ENCODE measurements at regions not wholly inside any gene's neighbourhood (a gene's known extent, or its start where the extent isn't known, plus 50 kb on each side); places are given as distances from the start of the nearest gene placed in this dataset.

GRCh38 chr12:60263836-60264493 is 668.1 kb downstream of the SLC16A7 start:
- no peak for TF ChIP-seq CTCF (IDR thresholded peaks at IDR 0.05; ENCODE audit: low read depth, low read length, missing control alignments)
- no peak overlapping the region for H3K4me3 ChIP-seq (replicated peaks; ENCODE audit: low read depth, low read length)
- no peak for DNase-seq (ENCODE audit: extremely low read depth, low read depth)

GRCh38 chr12:60265741-60266140 is 669.9 kb downstream of the SLC16A7 start:
- no peak for TF ChIP-seq CTCF (IDR thresholded peaks at IDR 0.05; ENCODE audit: low read depth, low read length, missing control alignments)
- DNase-seq (ENCODE audit: extremely low read depth, low read depth), result no peak
- H3K4me3 ChIP-seq (replicated peaks; ENCODE audit: low read depth, low read length), result no peak overlapping the region

GRCh38 chr12:60266381-60266852 is 670.6 kb downstream of the SLC16A7 start:
- H3K4me3 ChIP-seq (replicated peaks; ENCODE audit: low read depth, low read length), result no peak overlapping the region
- DNase-seq (ENCODE audit: extremely low read depth, low read depth), result no peak
- TF ChIP-seq CTCF (IDR thresholded peaks at IDR 0.05; ENCODE audit: low read depth, low read length, missing control alignments), result no peak

- DNase-seq (ENCODE audit: extremely low read depth, low read depth), result no peak
- TF ChIP-seq CTCF (IDR thresholded peaks at IDR 0.05; ENCODE audit: low read depth, low read length, missing control alignments), result no peak
Measured at GRCh38 chr12:60269611-60270269, 673.9 kb downstream of the SLC16A7 start.

GRCh38 chr12:60271816-60272215 is 676.0 kb downstream of the SLC16A7 start:
- no peak for DNase-seq (ENCODE audit: extremely low read depth, low read depth)
- H3K4me3 ChIP-seq (replicated peaks; ENCODE audit: low read depth, low read length), result no peak overlapping the region
- no peak for TF ChIP-seq CTCF (IDR thresholded peaks at IDR 0.05; ENCODE audit: low read depth, low read length, missing control alignments)

More at GRCh38 chr12:60269611-60270269, 673.9 kb downstream of the SLC16A7 start:
- no peak overlapping the region for H3K4me3 ChIP-seq (replicated peaks; ENCODE audit: low read depth, low read length)

GRCh38 chr12:60278209-60278608 is 682.4 kb downstream of the SLC16A7 start:
- TF ChIP-seq CTCF (IDR thresholded peaks at IDR 0.05; ENCODE audit: low read depth, low read length, missing control alignments), result no peak
- DNase-seq (ENCODE audit: extremely low read depth, low read depth), result no peak
- H3K4me3 ChIP-seq (replicated peaks; ENCODE audit: low read depth, low read length), result no peak overlapping the region

Measured in HFF-Myc (cell line).